DOHH2 (cell line): ENCODE measurements at regions not wholly inside any gene's neighbourhood (a gene's known extent, or its start where the extent isn't known, plus 50 kb on each side); places are given as distances from the start of the nearest gene placed in this dataset.

Source experiments
- H3F3A ChIP-seq: fragments of 200-600 bp; sonication (generic), shearing (Covaris generic); 2 replicates; pipeline ENCODE4 v1.6.0; 2016; ENCODE audit warnings: antibody characterized with exemption, mild to moderate bottlenecking; ENCODE audit not compliant: control insufficient read depth, insufficient read depth
- H3K27ac ChIP-seq: fragments of 200-600 bp; sonication (generic); 2 replicates; pipeline ENCODE4 v1.5.1; 2014; ENCODE audit warnings: low read depth, mild to moderate bottlenecking, low read length, moderate library complexity
- H3K27me3 ChIP-seq: fragments of 200-600 bp; sonication (generic); 2 replicates; pipeline ENCODE4 v1.6.1; 2014; ENCODE audit warnings: mild to moderate bottlenecking, low read length, mixed read lengths; ENCODE audit not compliant: control insufficient read depth
- H3K36me3 ChIP-seq: fragments of 200-600 bp; sonication (generic); 2 replicates; pipeline ENCODE4 v1.6.1; 2014; ENCODE audit warnings: mild to moderate bottlenecking, low read length, moderate library complexity, mixed read lengths; ENCODE audit not compliant: control insufficient read depth
- H3K4me1 ChIP-seq: fragments of 200-600 bp; sonication (generic); 2 replicates; pipeline ENCODE4 v1.6.1; 2014; ENCODE audit warnings: mild to moderate bottlenecking, low read length, mixed read lengths; ENCODE audit not compliant: control insufficient read depth
- H3K4me2 ChIP-seq: fragments of 200-600 bp; sonication (generic); 2 replicates; pipeline ENCODE4 v1.6.0; 2014; ENCODE audit warnings: mild to moderate bottlenecking, low read length, moderate library complexity
- H3K4me3 ChIP-seq: fragments of 200-600 bp; sonication (generic); 2 replicates; pipeline ENCODE4 v1.5.1; 2014; ENCODE audit warnings: mild to moderate bottlenecking, low read length, mixed read lengths
- H3K79me2 ChIP-seq: fragments of 200-600 bp; sonication (generic); 2 replicates; pipeline ENCODE4 v1.6.1; 2014; ENCODE audit warnings: mild to moderate bottlenecking, low read length, mixed read lengths; ENCODE audit not compliant: control insufficient read depth
- H3K9me2 ChIP-seq: fragments of 200-600 bp; sonication (generic); replicated peaks from 2 replicates; pipeline ENCODE4 v1.6.1; 2014; ENCODE audit warnings: mild to moderate bottlenecking, low read length, mixed read lengths; ENCODE audit not compliant: control insufficient read depth
- H3K9me3 ChIP-seq: fragments of 200-600 bp; sonication (generic); 2 replicates; pipeline ENCODE4 v1.6.1; 2014; ENCODE audit warnings: antibody characterized with exemption, low read length, mixed read lengths; ENCODE audit not compliant: control insufficient read depth, insufficient read depth
- H4K20me1 ChIP-seq: fragments of 200-600 bp; sonication (generic); 2 replicates; pipeline ENCODE4 v1.6.0; 2014; ENCODE audit warnings: low read depth, mild to moderate bottlenecking, antibody characterized with exemption, low read length, moderate library complexity; ENCODE audit not compliant: control insufficient read depth, insufficient read depth
- CTCF ChIP-seq: fragments of 200-600 bp; sonication (generic); IDR thresholded peaks from one replicate; pipeline ENCODE4 v1.5.1; 2014; ENCODE audit warnings: antibody characterized with exemption, mild to moderate bottlenecking, low read depth, low read length; ENCODE audit not compliant: poor library complexity, severe bottlenecking
- EZH2phosphoT487 ChIP-seq: fragments of 200-600 bp; sonication (generic); IDR thresholded peaks from 2 replicates; pipeline ENCODE4 v1.6.1; 2017; ENCODE audit warnings: borderline replicate concordance, mild to moderate bottlenecking, antibody characterized with exemption, low read length, moderate library complexity, mixed read lengths

GRCh38 chr4:32427566-32427965 lies 1707.4 kb downstream of the PCDH7 start:
- H4K20me1 ChIP-seq = no peaks in the 10 kb centered on the region
- no peak overlapping the region for H3K4me2 ChIP-seq
- no peak overlapping the region for H3K4me3 ChIP-seq
- H3F3A ChIP-seq = no peaks in the 10 kb centered on the region
- no peaks in the 10 kb centered on the region for H3K27me3 ChIP-seq
- TF ChIP-seq EZH2phosphoT487 (no peak), CTCF (no peak)
- H3K9me2 ChIP-seq = no peaks in the 10 kb centered on the region
- H3K4me1 ChIP-seq = no peaks in the 10 kb centered on the region
- no peaks in the 10 kb centered on the region for H3K79me2 ChIP-seq
- no peak overlapping the region for H3K27ac ChIP-seq
- peaks cover 3% of the 10 kb centered on the region; the same call in 1 of the 2 replicates for H3K9me3 ChIP-seq
- H3K36me3 ChIP-seq = no peaks in the 10 kb centered on the region

- H3K4me3 ChIP-seq = no peak overlapping the region
- H3K79me2 ChIP-seq = no peaks in the 10 kb centered on the region
- H3K27ac ChIP-seq = no peak overlapping the region
- TF ChIP-seq EZH2phosphoT487 (no peak), CTCF (no peak)
- H3K9me3 ChIP-seq = no peaks in the 10 kb centered on the region
- H3F3A ChIP-seq = no peaks in the 10 kb centered on the region
- no peaks in the 10 kb centered on the region for H3K27me3 ChIP-seq
- no peaks in the 10 kb centered on the region for H3K9me2 ChIP-seq
- H3K4me2 ChIP-seq = no peak overlapping the region
- H4K20me1 ChIP-seq = no peaks in the 10 kb centered on the region
- H3K36me3 ChIP-seq = no peaks in the 10 kb centered on the region
- H3K4me1 ChIP-seq = no peaks in the 10 kb centered on the region
Observed at GRCh38 chr4:32429151-32429550, 1709.0 kb downstream of the PCDH7 start.

DNA sequence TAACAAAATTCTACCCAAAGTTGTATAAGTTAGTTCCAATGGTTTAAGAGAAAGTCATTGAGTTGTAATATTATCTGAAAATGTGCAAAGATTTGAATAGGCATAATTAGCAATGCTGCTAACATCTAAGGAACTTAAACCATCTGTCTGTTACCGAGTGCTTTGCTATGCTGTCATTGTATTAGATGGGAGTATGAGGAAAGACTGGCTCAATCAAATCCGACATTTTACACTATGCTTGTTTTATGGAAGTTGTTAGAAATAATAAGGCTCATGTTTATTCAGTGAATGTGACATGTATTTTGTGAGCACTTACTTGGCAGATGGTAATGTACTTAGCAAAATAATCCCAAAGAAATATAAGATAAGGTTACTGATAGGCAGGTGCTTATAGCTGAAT lies 1715.1 kb downstream of the PCDH7 start:
- Histone ChIP-seq H3K79me2 (no peaks in the 10 kb centered on the region), H3K36me3 (no peaks in the 10 kb centered on the region), H3K9me2 (no peaks in the 10 kb centered on the region), H3K4me2 (no peak overlapping the region), H3K9me3 (no peaks in the 10 kb centered on the region), H3K4me3 (no peak overlapping the region), H3K27me3 (no peaks in the 10 kb centered on the region), H3K4me1 (peaks cover 2% of the 10 kb centered on the region; the same call in 1 of the 2 replicates), H3F3A (no peaks in the 10 kb centered on the region), H3K27ac (no peak overlapping the region), H4K20me1 (no peaks in the 10 kb centered on the region)
- TF ChIP-seq CTCF = no peak
- TF ChIP-seq EZH2phosphoT487 = no peak

DNA sequence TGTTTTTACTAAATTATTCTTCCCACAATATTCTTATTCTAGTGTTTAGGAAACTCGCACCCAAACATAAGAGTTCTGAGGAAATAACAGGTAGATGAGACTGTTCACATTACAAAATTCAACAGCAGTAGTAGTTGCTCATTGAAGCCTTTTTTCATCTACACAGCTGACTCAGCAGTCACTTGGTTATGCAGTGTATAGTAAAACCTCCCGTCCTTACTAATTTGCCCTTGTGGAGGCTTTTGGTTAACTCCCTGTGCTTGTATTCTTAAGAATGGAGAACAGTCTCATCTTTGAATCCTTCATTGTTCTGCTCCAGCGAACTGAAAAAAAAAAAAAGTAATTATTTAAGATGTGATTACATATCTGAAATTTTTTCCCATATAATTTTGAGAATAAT lies 1716.6 kb downstream of the PCDH7 start:
- Histone ChIP-seq H3K4me1 (peaks cover 6% of the 10 kb centered on the region; the same call in 1 of the 2 replicates), H3K4me3 (no peak overlapping the region), H3K79me2 (no peaks in the 10 kb centered on the region), H3F3A (no peaks in the 10 kb centered on the region), H3K4me2 (no peak overlapping the region), H3K36me3 (no peaks in the 10 kb centered on the region), H3K27ac (no peak overlapping the region), H4K20me1 (no peaks in the 10 kb centered on the region), H3K9me3 (no peaks in the 10 kb centered on the region), H3K27me3 (no peaks in the 10 kb centered on the region), H3K9me2 (no peaks in the 10 kb centered on the region)
- TF ChIP-seq EZH2phosphoT487 (no peak), CTCF (no peak)
